ENCODE measurements at regions not wholly inside any gene's neighbourhood (a gene's known extent, or its start where the extent isn't known, plus 50 kb on each side); places are given as distances from the start of the nearest gene placed in this dataset.
A peak's percentile ranks its signal among the peaks of the same experiment; 100 is the strongest.

DNA sequence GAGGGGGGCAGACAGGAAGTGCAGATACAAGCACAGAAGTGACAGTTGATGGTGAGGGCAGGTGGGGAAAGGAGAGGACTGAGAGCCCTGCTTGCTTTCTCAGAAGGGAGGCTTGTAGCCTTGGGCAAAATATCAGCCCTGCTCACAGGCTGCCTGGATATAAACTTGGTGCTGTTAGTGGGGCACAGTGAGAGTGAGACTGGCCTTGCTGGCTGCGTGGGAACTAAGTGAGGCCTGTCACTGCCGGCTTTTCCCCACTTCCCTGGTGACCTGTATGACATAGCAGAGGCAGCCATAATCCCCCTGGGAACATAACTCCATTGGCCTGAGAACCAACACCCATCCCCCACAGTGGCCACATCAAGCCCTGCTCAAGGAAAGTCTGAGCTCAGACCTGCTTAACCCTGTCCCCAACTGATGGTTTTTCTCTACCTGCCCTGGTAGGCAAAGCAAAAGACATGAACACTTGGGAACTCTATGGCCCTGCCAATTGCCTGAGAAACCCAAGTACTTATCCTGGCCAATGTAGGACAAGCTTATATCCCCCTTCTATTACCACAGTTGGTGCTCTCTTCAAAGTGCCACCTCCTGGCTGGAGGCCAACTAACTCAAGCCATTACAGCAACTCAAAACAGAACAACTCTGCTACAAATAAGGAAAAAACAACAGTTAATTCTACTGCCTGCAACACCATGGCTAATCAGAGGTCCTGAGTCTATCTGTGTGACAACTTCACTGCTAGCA is 472.7 kb downstream of the PLPP3 start:
- Histone ChIP-seq H2AFZ (no peak overlapping the region), H3K9me3 (ENCODE audit: low read depth) (no peaks in the 10 kb centered on the region), H4K20me1 (ENCODE audit: insufficient read depth) (no peaks in the 10 kb centered on the region), H3K4me1 (ENCODE audit: insufficient read depth) (no peaks in the 10 kb centered on the region), H3K36me3 (ENCODE audit: low read depth) (no peaks in the 10 kb centered on the region), H3K79me2 (ENCODE audit: insufficient read depth) (no peaks in the 10 kb centered on the region), H3K9ac (no peak overlapping the region), H3K9me2 (ENCODE audit: insufficient read depth) (peaks cover 4% of the 10 kb centered on the region; the same call in 1 of the 2 replicates), H3K4me3 (no peak overlapping the region), H3F3A (ENCODE audit: insufficient read depth) (no peaks in the 10 kb centered on the region), H3K27ac (no peak overlapping the region), H3K4me2 (ENCODE audit: unreplicated experiment) (no peak overlapping the region), H3K27me3 (replicated peaks; ENCODE audit: insufficient read depth) (no peaks in the 10 kb centered on the region)
- no peak for DNase-seq
- TF ChIP-seq EZH2 (IDR thresholded peaks at IDR 0.05; ENCODE audit: insufficient read depth, poor library complexity, severe bottlenecking) (no peak), EZH2phosphoT487 (IDR thresholded peaks at IDR 0.05; ENCODE audit: insufficient read depth, low read depth) (no peak)
- in situ Hi-C loops (cut with MboI), result no loop called here
- WGBS, 2 experiments (ENCODE audit: low coverage in 1 of 2, low lambda C conversion rate in 2 of 2, missing lambda C conversion rate in 2 of 2), result 89 to 100% methylated on average over 2 of the region's 2 CpGs

DNA sequence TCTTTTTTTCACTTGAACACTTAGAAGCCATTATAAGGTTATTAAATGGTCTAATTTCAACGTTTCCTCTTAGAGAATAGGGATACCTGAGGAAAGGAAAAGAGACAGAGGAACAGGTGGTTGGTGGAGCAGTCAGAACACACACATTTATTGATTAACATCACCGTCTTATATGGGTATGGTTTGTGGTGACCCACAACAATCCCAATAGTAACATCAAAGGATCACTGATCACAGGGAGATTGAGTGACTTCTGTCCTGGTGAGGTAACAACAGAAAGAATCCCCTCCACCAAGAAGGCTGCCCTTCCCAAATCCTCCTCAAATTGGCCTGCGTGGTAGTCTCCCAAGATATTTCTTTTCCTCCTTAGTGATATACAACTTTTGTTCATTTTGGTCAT is 474.0 kb downstream of the PLPP3 start:
- in situ Hi-C loops (cut with MboI), result no loop called here
- no peaks in the 10 kb centered on the region for H3K9me3 ChIP-seq (ENCODE audit: low read depth)
- H3K9me2 ChIP-seq (ENCODE audit: insufficient read depth), result peaks cover 4% of the 10 kb centered on the region; the same call in 1 of the 2 replicates
- H2AFZ ChIP-seq, result no peak overlapping the region
- peaks cover 11% of the 10 kb centered on the region; the same call in 1 of the 2 replicates for H3F3A ChIP-seq (ENCODE audit: insufficient read depth)
- 70 to 71% methylated on average over 3 of the region's 3 CpGs for WGBS, 2 experiments (ENCODE audit: low coverage in 1 of 2, low lambda C conversion rate in 2 of 2, missing lambda C conversion rate in 2 of 2)
- no peak overlapping the region for H3K4me3 ChIP-seq
- H3K79me2 ChIP-seq (ENCODE audit: insufficient read depth), result no peaks in the 10 kb centered on the region
- TF ChIP-seq EZH2 (IDR thresholded peaks at IDR 0.05; ENCODE audit: insufficient read depth, poor library complexity, severe bottlenecking), result no peak
- TF ChIP-seq EZH2phosphoT487 (IDR thresholded peaks at IDR 0.05; ENCODE audit: insufficient read depth, low read depth), result no peak
- H3K4me2 ChIP-seq (ENCODE audit: unreplicated experiment), result no peak overlapping the region
- no peak overlapping the region for H3K9ac ChIP-seq
- H3K4me1 ChIP-seq (ENCODE audit: insufficient read depth), result peaks cover 8% of the 10 kb centered on the region
- H3K27me3 ChIP-seq (replicated peaks; ENCODE audit: insufficient read depth), result no peaks in the 10 kb centered on the region
- DNase-seq, result no peak
- H3K27ac ChIP-seq, result no peak overlapping the region
- H4K20me1 ChIP-seq (ENCODE audit: insufficient read depth), result no peaks in the 10 kb centered on the region
- no peaks in the 10 kb centered on the region for H3K36me3 ChIP-seq (ENCODE audit: low read depth)

- TF ChIP-seq EZH2 (IDR thresholded peaks at IDR 0.05; ENCODE audit: insufficient read depth, poor library complexity, severe bottlenecking) (no peak), EZH2phosphoT487 (IDR thresholded peaks at IDR 0.05; ENCODE audit: insufficient read depth, low read depth) (no peak)
- Histone ChIP-seq H3K9me2 (ENCODE audit: insufficient read depth) (peaks cover 4% of the 10 kb centered on the region; the same call in 1 of the 2 replicates), H3K4me1 (ENCODE audit: insufficient read depth) (peaks cover 58% of the 10 kb centered on the region), H3F3A (ENCODE audit: insufficient read depth) (peaks cover 63% of the 10 kb centered on the region), H3K27me3 (replicated peaks; ENCODE audit: insufficient read depth) (no peaks in the 10 kb centered on the region), H2AFZ (no peak overlapping the region), H3K79me2 (ENCODE audit: insufficient read depth) (no peaks in the 10 kb centered on the region), H3K4me3 (no peak overlapping the region), H3K27ac (peak overlapping the region; percentile 79), H3K4me2 (ENCODE audit: unreplicated experiment) (peak overlapping the region; percentile 64), H3K36me3 (ENCODE audit: low read depth) (no peaks in the 10 kb centered on the region), H3K9ac (0 out of 2 replicates have a peak overlapping the region, but pooled peaks have one; percentile 17), H4K20me1 (ENCODE audit: insufficient read depth) (no peaks in the 10 kb centered on the region), H3K9me3 (ENCODE audit: low read depth) (no peaks in the 10 kb centered on the region)
- 88 to 100% methylated on average over 1 of the region's 1 CpG for WGBS, 2 experiments (ENCODE audit: low coverage in 1 of 2, low lambda C conversion rate in 2 of 2, missing lambda C conversion rate in 2 of 2)
- in situ Hi-C loops (cut with MboI), result loop anchor here (25.0 kb wide), 1 partner anchor 388 kb away; no protein-coding TSS in a partner anchor
- peak; percentile 71 for DNase-seq
These were observed 479.5 kb downstream of the PLPP3 start for GRCh38 chr1:56099766-56100265.

DNA sequence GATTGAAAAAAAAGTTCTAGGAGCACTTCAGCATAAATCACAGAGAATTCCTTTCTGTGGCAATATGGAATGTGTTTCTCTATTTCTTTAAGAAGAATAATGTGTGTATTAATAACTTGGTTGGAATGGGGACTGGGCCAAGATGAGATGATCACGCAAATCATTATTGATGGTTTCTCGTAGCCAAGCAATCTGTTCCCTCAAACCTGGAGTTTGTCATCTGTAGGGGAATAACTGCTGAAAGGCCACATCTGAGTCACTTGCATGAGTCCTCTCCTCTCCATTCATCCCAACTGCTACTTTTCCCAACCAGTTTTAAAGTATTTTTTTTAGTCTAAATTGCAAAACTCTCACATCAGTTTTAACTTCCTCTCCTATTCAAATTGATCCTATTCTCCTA is 480.4 kb downstream of the PLPP3 start:
- Histone ChIP-seq H3K4me2 (ENCODE audit: unreplicated experiment) (peak overlapping the region; percentile 64), H3K36me3 (ENCODE audit: low read depth) (no peaks in the 10 kb centered on the region), H3K9me3 (ENCODE audit: low read depth) (no peaks in the 10 kb centered on the region), H2AFZ (no peak overlapping the region), H3K4me3 (peak overlapping the region; percentile 8; the same call in 1 of the 2 replicates), H3K4me1 (ENCODE audit: insufficient read depth) (peaks cover 63% of the 10 kb centered on the region), H3K9ac (peak overlapping the region; percentile 51; the same call in 1 of the 2 replicates), H4K20me1 (ENCODE audit: insufficient read depth) (no peaks in the 10 kb centered on the region), H3K9me2 (ENCODE audit: insufficient read depth) (peaks cover 4% of the 10 kb centered on the region; the same call in 1 of the 2 replicates), H3K27me3 (replicated peaks; ENCODE audit: insufficient read depth) (no peaks in the 10 kb centered on the region), H3F3A (ENCODE audit: insufficient read depth) (peaks cover 70% of the 10 kb centered on the region), H3K79me2 (ENCODE audit: insufficient read depth) (no peaks in the 10 kb centered on the region), H3K27ac (peak overlapping the region; percentile 79)
- peak; percentile 90 for DNase-seq
- 0 out of 2 replicates have a peak, but pooled peaks have one; percentile 63 for TF ChIP-seq EZH2phosphoT487 (IDR thresholded peaks at IDR 0.05; ENCODE audit: insufficient read depth, low read depth)
- TF ChIP-seq EZH2 (IDR thresholded peaks at IDR 0.05; ENCODE audit: insufficient read depth, poor library complexity, severe bottlenecking), result no peak
- WGBS, 2 experiments (ENCODE audit: low coverage in 1 of 2, low lambda C conversion rate in 2 of 2, missing lambda C conversion rate in 2 of 2), result 0% methylated on average over 2 of the region's 2 CpGs
- in situ Hi-C loops (cut with MboI), result loop anchor here (25.0 kb wide), 1 partner anchor 387 kb away; no protein-coding TSS in a partner anchor
